RPMI8226 (cell line): ENCODE measurements at regions not wholly inside any gene's neighbourhood (a gene's known extent, or its start where the extent isn't known, plus 50 kb on each side); places are given as distances from the start of the nearest gene placed in this dataset.

ENCODE experiments used
- DNase-seq: peaks from one replicate; pipeline ENCODE4 v3.0.0-alpha.2; 2015

- peak; percentile 10 for DNase-seq
Measured at GRCh38 chr5:51279983-51280706, 103.1 kb upstream of the ISL1 start.

GRCh38 chr5:51286046-51286445 is 97.2 kb upstream of the ISL1 start:
- DNase-seq: no peak

DNA sequence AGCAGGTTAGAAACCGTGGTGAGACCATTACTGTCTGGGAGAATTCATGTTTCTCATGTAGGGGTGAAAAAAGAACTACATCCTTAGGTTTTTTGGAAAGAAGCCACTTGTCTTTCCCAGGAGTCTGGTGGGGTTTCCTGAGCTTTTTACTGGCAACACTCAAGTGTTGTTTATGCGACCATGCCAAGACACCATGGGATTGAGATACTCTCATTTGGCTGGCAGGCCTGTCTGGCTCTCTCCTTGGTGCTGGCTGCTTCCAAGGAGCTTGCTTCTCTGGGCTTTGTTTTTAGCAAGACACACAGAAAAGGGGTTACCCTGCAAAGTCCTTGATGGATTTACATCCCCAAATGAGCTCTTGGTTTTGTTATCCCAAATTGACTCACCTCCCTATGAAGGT is 80.9 kb upstream of the ISL1 start:
- no peak for DNase-seq

- no peak for DNase-seq
Measured at GRCh38 chr5:51326844-51327243, 56.4 kb upstream of the ISL1 start.
